ENCODE measurements at regions not wholly inside any gene's neighbourhood (a gene's known extent, or its start where the extent isn't known, plus 50 kb on each side); places are given as distances from the start of the nearest gene placed in this dataset.

GRCh38 chr15:81523867-81524266 lies 149.9 kb upstream of the TMC3 start:
- Histone ChIP-seq H3K36me3 (ENCODE audit: control insufficient read depth, insufficient read depth, low read length) (no peaks in the 10 kb centered on the region), H3K27me3 (replicated peaks; ENCODE audit: control insufficient read depth, insufficient read depth, low read length) (no peaks in the 10 kb centered on the region; the same call in 1 of the 2 replicates), H3K4me3 (ENCODE audit: low read depth, low read length) (no peak overlapping the region), H3K4me1 (no peaks in the 10 kb centered on the region), H3K9me3 (no peaks in the 10 kb centered on the region)
- ChIA-PET CTCF (no interaction called here), POLR2A (no interaction called here)
- no peaks in the 10 kb centered on the region for H3K36me3 Mint-ChIP-seq (ENCODE audit: insufficient read depth, unreplicated experiment)
- no peaks in the 10 kb centered on the region for H3K4me1 Mint-ChIP-seq (ENCODE audit: low read depth, unreplicated experiment)
- intact Hi-C loops (cut with micrococcal nuclease; ENCODE audit: unreplicated experiment): no loop called here
- H3K9me3 Mint-ChIP-seq (ENCODE audit: unreplicated experiment): no peaks in the 10 kb centered on the region
- TF ChIP-seq CTCF (IDR thresholded peaks at IDR 0.05; ENCODE audit: insufficient read depth in 1 of 2, low read depth in 1 of 2, low read length in 1 of 2, severe bottlenecking in 1 of 2, unreplicated experiment in 1 of 2): no peak
- H3K4me3 Mint-ChIP-seq (ENCODE audit: unreplicated experiment): no peak overlapping the region
- BruUV-seq (replicated peaks): no TSS peak
- H3K27ac Mint-ChIP-seq (ENCODE audit: unreplicated experiment): no peak overlapping the region
- H3K27me3 Mint-ChIP-seq (ENCODE audit: insufficient read depth, unreplicated experiment): peaks cover 17% of the 10 kb centered on the region
- DNase-seq: no peak

GRCh38 chr15:81520480-81520879 lies 146.5 kb upstream of the TMC3 start:
- CTCF ChIA-PET: no interaction called here
- Mint-ChIP-seq H3K27ac (ENCODE audit: unreplicated experiment) (no peak overlapping the region), H3K4me3 (ENCODE audit: unreplicated experiment) (no peak overlapping the region), H3K27me3 (ENCODE audit: insufficient read depth, unreplicated experiment) (peaks cover 20% of the 10 kb centered on the region), H3K36me3 (ENCODE audit: insufficient read depth, unreplicated experiment) (no peaks in the 10 kb centered on the region), H3K9me3 (ENCODE audit: unreplicated experiment) (no peaks in the 10 kb centered on the region), H3K4me1 (ENCODE audit: low read depth, unreplicated experiment) (no peaks in the 10 kb centered on the region)
- Histone ChIP-seq H3K4me3 (ENCODE audit: low read depth, low read length) (no peak overlapping the region), H3K4me1 (no peaks in the 10 kb centered on the region), H3K36me3 (ENCODE audit: control insufficient read depth, insufficient read depth, low read length) (no peaks in the 10 kb centered on the region), H3K27me3 (replicated peaks; ENCODE audit: control insufficient read depth, insufficient read depth, low read length) (no peaks in the 10 kb centered on the region; the same call in 1 of the 2 replicates), H3K9me3 (no peaks in the 10 kb centered on the region)
- DNase-seq: no peak
- no TSS peak for BruUV-seq (replicated peaks)
- intact Hi-C loops (cut with micrococcal nuclease; ENCODE audit: unreplicated experiment): no loop called here
- POLR2A ChIA-PET: no interaction called here
- no peak for TF ChIP-seq CTCF (IDR thresholded peaks at IDR 0.05; ENCODE audit: insufficient read depth in 1 of 2, low read depth in 1 of 2, low read length in 1 of 2, severe bottlenecking in 1 of 2, unreplicated experiment in 1 of 2)

- H3K27ac Mint-ChIP-seq (ENCODE audit: unreplicated experiment): no peak overlapping the region
- Histone ChIP-seq H3K36me3 (ENCODE audit: control insufficient read depth, insufficient read depth, low read length) (no peaks in the 10 kb centered on the region), H3K9me3 (no peaks in the 10 kb centered on the region), H3K27me3 (replicated peaks; ENCODE audit: control insufficient read depth, insufficient read depth, low read length) (no peaks in the 10 kb centered on the region), H3K4me1 (no peaks in the 10 kb centered on the region), H3K4me3 (ENCODE audit: low read depth, low read length) (no peak overlapping the region)
- no peaks in the 10 kb centered on the region for H3K36me3 Mint-ChIP-seq (ENCODE audit: insufficient read depth, unreplicated experiment)
- TF ChIP-seq CTCF (IDR thresholded peaks at IDR 0.05; ENCODE audit: insufficient read depth in 1 of 2, low read depth in 1 of 2, low read length in 1 of 2, severe bottlenecking in 1 of 2, unreplicated experiment in 1 of 2): no peak
- intact Hi-C loops (cut with micrococcal nuclease; ENCODE audit: unreplicated experiment): no loop called here
- ChIA-PET POLR2A (no interaction called here), CTCF (no interaction called here)
- H3K9me3 Mint-ChIP-seq (ENCODE audit: unreplicated experiment): no peaks in the 10 kb centered on the region
- no peak overlapping the region for H3K4me3 Mint-ChIP-seq (ENCODE audit: unreplicated experiment)
- BruUV-seq (replicated peaks): no TSS peak
- no peaks in the 10 kb centered on the region for H3K4me1 Mint-ChIP-seq (ENCODE audit: low read depth, unreplicated experiment)
- no peak for DNase-seq
- H3K27me3 Mint-ChIP-seq (ENCODE audit: insufficient read depth, unreplicated experiment): peaks cover 8% of the 10 kb centered on the region
These were observed 142.4 kb upstream of the TMC3 start for GRCh38 chr15:81516461-81516860.
